WERI-Rb-1 (cell line): ENCODE measurements at regions not wholly inside any gene's neighbourhood (a gene's known extent, or its start where the extent isn't known, plus 50 kb on each side); places are given as distances from the start of the nearest gene placed in this dataset.

Source experiments
- DNase-seq: peaks from one replicate; pipeline ENCODE4 v3.0.0-alpha.2; 2020
- H3K27ac ChIP-seq: fragments of 250-450 bp; sonication (Bioruptor Pico); 2 replicates; pipeline ENCODE4 v1.5.1; 2020; ENCODE audit warnings: mild to moderate bottlenecking, moderate library complexity
- H3K27me3 ChIP-seq: fragments of 250-450 bp; sonication (Bioruptor Pico); 2 replicates; pipeline ENCODE4 v1.5.1; 2021; ENCODE audit warnings: mild to moderate bottlenecking, low read depth, moderate library complexity; ENCODE audit not compliant: insufficient read depth, severe bottlenecking
- H3K36me3 ChIP-seq: fragments of 250-450 bp; sonication (Bioruptor Pico); 2 replicates; pipeline ENCODE4 v1.5.1; 2020; ENCODE audit warnings: mild to moderate bottlenecking, moderate library complexity
- H3K4me3 ChIP-seq: 2 replicates; pipeline ENCODE4 v1.5.1; 2011; ENCODE audit warnings: low read depth, mild to moderate bottlenecking, control low read depth, low read length
- H3K9me3 ChIP-seq: fragments of 250-450 bp; sonication (Bioruptor Pico); 2 replicates; pipeline ENCODE4 v1.5.1; 2021; ENCODE audit warnings: mild to moderate bottlenecking, moderate library complexity; ENCODE audit not compliant: severe bottlenecking
- TF ChIP-seq, protein P1 (sequence below): IDR thresholded peaks from 2 replicates; pipeline ENCODE4 v1.5.1; 2011; ENCODE audit warnings: low read depth, mild to moderate bottlenecking, control low read depth, inconsistent platforms, low read length

- Histone ChIP-seq H3K4me3 (no peak overlapping the region), H3K27me3 (no peaks in the 10 kb centered on the region), H3K9me3 (peaks cover 3% of the 10 kb centered on the region), H3K27ac (no peak overlapping the region), H3K36me3 (no peaks in the 10 kb centered on the region)
- TF ChIP-seq, protein P1, sequence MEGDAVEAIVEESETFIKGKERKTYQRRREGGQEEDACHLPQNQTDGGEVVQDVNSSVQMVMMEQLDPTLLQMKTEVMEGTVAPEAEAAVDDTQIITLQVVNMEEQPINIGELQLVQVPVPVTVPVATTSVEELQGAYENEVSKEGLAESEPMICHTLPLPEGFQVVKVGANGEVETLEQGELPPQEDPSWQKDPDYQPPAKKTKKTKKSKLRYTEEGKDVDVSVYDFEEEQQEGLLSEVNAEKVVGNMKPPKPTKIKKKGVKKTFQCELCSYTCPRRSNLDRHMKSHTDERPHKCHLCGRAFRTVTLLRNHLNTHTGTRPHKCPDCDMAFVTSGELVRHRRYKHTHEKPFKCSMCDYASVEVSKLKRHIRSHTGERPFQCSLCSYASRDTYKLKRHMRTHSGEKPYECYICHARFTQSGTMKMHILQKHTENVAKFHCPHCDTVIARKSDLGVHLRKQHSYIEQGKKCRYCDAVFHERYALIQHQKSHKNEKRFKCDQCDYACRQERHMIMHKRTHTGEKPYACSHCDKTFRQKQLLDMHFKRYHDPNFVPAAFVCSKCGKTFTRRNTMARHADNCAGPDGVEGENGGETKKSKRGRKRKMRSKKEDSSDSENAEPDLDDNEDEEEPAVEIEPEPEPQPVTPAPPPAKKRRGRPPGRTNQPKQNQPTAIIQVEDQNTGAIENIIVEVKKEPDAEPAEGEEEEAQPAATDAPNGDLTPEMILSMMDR = no peak
- DNase-seq = no peak
Observed at GRCh38 chr14:58899317-58899713, 261.6 kb downstream of the DACT1 start.

DNA sequence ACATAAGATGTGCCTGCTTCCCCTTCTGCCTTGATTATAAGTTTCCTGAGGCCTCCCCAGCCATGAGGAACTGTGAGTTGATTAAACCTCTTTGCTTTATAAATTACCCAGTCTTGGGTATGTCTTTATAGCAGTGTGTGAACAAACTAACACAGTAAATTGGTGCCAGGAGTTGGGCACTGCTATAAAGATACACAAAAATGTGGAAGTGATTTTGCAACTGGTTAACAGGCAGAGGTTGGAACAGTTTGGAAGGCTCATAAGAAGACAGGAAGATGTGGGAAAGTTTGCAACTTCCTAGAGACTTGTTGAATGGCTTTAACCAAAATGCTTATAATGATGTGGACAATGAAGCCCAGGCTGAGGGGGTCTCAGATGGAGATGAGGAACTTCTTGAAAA, 264.1 kb downstream of the DACT1 start:
- no peak for DNase-seq
- Histone ChIP-seq H3K9me3 (peaks cover 3% of the 10 kb centered on the region), H3K4me3 (no peak overlapping the region), H3K36me3 (no peaks in the 10 kb centered on the region), H3K27me3 (no peaks in the 10 kb centered on the region), H3K27ac (no peak overlapping the region)
- TF ChIP-seq, protein P1 = no peak

GRCh38 chr14:58904776-58905175, 267.0 kb downstream of the DACT1 start:
- DNase-seq = no peak
- Histone ChIP-seq H3K4me3 (no peak overlapping the region), H3K27me3 (no peaks in the 10 kb centered on the region), H3K9me3 (peaks cover 3% of the 10 kb centered on the region), H3K36me3 (no peaks in the 10 kb centered on the region), H3K27ac (no peak overlapping the region)
- TF ChIP-seq, protein P1 = no peak

DNA sequence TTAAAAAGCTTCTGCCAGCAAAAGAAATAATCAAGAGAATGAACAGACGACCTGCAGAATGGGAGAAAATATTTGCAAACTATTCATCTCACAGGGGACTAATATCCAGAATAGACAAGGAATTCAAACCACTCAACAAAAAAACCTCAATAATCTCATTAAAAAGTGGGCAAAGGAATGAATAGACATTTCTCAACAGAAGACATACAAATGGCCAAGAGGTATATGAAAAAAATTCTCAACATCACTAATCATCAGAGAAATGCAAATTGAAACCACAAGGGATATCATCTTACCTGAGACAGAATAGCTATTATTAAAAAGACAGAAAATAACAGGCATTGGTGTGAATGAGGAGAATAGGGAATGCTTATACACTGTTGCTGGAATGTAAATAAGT, 270.0 kb downstream of the DACT1 start:
- TF ChIP-seq, protein P1 = no peak
- Histone ChIP-seq H3K27ac (no peak overlapping the region), H3K27me3 (no peaks in the 10 kb centered on the region), H3K9me3 (peaks cover 2% of the 10 kb centered on the region), H3K36me3 (no peaks in the 10 kb centered on the region), H3K4me3 (no peak overlapping the region)
- DNase-seq = no peak

- Histone ChIP-seq H3K27ac (no peak overlapping the region), H3K27me3 (no peaks in the 10 kb centered on the region), H3K9me3 (no peaks in the 10 kb centered on the region), H3K36me3 (no peaks in the 10 kb centered on the region), H3K4me3 (no peak overlapping the region)
- TF ChIP-seq, protein P1 = no peak
- DNase-seq = no peak
Observed at GRCh38 chr14:58912287-58912686, 274.5 kb downstream of the DACT1 start.

DNA sequence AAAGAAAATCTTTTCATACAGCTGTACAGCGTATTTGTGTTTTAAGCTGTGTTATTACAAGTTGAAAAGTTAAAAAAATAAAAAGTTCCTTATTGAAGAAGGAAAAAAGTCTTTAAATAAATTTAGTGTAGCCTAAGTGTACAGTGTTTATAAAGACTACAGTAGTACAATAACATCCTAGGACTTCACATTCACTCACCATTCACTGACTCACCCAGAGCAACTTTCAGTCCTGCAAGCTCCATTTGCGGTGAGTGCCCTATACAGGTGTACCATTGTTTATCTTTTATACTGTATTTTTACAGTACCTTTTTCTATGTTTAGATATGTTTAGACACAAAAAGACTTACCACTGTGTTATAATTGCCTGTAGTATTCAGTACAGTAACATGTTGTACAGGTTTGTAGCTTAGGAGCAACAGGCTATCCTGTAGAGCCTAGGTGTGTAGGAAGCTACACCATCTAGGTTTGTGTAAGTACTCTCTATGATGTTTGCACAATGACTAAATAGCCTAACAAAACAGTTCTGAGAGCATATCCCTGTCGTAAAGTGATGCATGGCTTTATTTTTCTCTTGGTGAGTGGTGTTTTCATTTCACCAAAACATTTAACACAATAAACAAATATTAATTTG, 275.2 kb downstream of the DACT1 start:
- TF ChIP-seq, protein P1 = no peak
- Histone ChIP-seq H3K9me3 (no peaks in the 10 kb centered on the region), H3K36me3 (no peaks in the 10 kb centered on the region), H3K27me3 (no peaks in the 10 kb centered on the region), H3K27ac (no peak overlapping the region), H3K4me3 (no peak overlapping the region)
- no peak for DNase-seq
